Stimulated activated CD4-positive, alpha-beta T cell treated with anti-CD3 and anti-CD28 coated beads, Interleukin-15, amount 100 ng/mL, for 24 hours (primary cell): ENCODE measurements at regions not wholly inside any gene's neighbourhood (a gene's known extent, or its start where the extent isn't known, plus 50 kb on each side); places are given as distances from the start of the nearest gene placed in this dataset.
"Not testable (repeated sequence)": the region's sequence is repeated elsewhere in the genome, so short reads cannot be mapped to it uniquely, and the experiment has no call there.

ENCODE experiments used
- DNase-seq: peaks from one replicate; pipeline ENCODE4 v3.0.0-alpha.2; 2020

DNA sequence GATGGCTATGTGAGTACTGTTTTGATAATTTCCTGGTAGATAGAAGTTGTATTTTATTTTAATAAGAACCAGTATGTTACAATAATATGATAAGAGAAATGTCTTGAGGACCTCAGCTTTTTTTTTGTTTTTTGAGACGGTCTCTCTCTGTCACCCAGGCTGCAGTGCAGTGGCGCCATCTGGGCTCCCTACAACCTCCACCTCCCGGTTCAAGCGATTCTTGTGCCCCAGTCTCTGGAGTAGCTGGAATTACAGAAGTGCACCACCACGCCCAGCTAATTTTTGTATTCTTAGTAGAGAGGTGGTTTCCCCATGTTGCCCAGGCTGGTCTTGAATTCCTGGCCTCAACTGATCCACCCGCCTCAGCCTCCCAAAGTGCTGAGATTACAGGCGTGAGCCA is 968.1 kb upstream of the ADGRL4 start:
- no peak for DNase-seq

GRCh38 chr1:79969886-79970285 is 963.4 kb upstream of the ADGRL4 start:
- DNase-seq, result no peak

DNA sequence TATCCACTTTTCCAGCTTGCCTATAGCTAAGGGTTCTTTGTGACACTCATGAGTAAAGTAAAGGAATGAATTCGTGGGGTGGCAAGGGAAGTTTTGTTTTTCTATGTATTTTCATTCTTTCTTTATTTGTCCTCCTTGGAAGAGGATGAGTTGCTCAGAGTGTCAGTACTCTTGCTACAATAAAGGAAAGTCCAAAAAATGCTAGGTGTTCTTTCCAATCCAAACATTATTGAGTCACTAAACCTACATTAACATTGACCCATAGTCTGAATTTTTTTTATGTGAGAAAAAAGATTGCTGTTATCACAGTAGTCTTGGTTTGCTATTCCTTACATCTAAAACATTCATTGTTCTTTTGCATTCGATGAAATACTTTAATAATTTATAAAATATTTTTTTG is 959.9 kb upstream of the ADGRL4 start:
- DNase-seq, result no peak

- no peak for DNase-seq
These were observed 953.1 kb upstream of the ADGRL4 start for GRCh38 chr1:79959635-79960034.

DNA sequence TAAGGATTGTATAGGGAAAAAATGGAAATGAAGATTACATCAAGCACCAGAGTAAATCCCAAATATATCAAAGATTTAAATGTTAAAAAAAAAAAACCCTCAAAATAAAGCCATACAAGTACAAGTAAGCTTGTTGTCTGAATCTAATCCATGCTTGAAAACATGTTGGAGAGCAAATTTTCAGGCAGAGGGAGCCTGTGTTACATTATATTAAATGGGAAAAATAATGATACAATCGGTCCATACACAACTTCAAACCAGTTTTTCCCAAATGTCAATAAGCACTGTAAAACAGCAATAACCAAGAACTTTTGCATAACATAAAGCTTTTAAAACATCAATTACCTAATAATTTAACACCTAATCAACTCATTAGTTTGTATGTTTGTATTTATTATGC is 949.4 kb upstream of the ADGRL4 start:
- no peak for DNase-seq

GRCh38 chr1:79950511-79950910 is 944.0 kb upstream of the ADGRL4 start:
- DNase-seq, result no peak

GRCh38 chr1:79945391-79945790 is 938.9 kb upstream of the ADGRL4 start:
- no peak for DNase-seq

DNA sequence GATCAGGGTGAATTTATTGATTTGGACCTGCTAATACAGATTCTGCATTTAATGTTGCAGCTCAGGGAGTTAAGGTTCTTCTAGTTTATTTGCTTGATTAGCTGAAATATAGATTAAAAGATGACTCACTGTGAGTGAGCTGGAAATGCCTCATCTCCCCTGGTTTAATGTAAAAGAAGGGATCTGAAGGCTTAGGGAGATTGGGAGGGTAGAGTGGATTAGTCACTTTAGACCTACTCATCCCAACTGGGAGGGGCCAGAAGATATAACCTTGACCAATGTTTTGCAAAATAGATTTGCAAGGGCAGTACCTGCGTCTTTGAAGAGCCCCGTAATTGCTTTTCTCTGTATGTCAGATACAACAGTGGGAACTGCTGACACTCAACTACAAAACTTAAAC is 922.8 kb upstream of the ADGRL4 start:
- no peak for DNase-seq

DNA sequence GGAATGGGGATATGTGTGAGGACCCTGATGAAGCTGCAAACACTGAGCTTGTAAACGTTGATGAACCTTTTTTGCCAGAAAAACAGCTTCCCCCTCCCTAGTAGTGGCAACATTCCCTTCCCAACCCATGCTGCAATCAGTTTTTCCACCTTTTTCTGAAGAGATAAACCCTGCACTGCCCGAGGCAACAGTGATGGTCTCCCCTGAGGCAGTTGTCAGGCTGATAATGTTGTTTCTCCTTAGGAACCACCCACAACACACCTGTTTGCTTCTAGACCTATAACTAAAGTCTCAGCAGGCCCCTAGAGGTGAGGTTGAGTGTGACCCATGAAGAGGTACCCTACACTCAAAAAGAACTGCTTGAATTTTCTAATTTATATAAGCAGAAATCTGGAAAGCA is 922.4 kb upstream of the ADGRL4 start:
- no peak for DNase-seq

GRCh38 chr1:79920960-79921669 is 914.6 kb upstream of the ADGRL4 start:
- no peak for DNase-seq

DNA sequence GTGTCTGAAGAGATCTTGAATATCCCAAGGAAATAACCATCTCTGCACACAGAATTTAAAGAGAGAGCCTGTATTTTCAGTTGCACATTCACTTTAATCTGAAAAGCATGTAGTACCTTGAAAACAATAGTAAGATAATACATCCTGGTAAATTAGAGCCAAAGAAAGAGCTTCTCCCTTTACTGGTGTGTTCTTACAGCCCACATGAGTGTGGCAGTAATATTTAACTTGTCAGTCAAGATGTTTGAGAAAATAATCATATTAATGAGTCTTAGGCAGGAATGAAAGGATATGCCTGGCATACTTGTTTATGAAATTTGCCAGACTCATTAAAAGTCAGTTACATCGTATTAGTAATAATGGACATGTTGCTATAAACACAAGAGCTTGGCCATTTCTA is 908.4 kb upstream of the ADGRL4 start:
- no peak for DNase-seq

GRCh38 chr1:79912813-79913212 is 906.3 kb upstream of the ADGRL4 start:
- DNase-seq, result no peak

DNA sequence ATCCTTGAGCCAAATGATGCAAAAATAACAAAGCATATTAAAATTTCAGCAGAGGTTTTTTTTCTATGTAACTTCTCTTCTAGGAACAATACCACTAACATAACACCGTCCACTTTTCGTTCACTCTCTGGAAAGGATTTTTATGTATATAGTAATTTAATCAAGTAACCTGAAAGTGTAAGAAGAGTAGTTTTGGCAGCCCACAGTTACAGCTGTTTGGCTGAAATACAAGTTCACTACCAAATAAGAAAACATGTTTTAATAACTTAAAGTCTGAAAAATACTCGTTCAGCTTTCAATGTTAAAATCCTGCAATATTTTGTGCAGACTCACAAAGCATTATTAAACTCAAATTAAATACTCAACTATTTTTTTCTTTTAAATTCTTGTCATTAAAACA is 896.8 kb upstream of the ADGRL4 start:
- no peak for DNase-seq

- DNase-seq, result no peak
These were observed 895.9 kb upstream of the ADGRL4 start for GRCh38 chr1:79902418-79902817.

DNA sequence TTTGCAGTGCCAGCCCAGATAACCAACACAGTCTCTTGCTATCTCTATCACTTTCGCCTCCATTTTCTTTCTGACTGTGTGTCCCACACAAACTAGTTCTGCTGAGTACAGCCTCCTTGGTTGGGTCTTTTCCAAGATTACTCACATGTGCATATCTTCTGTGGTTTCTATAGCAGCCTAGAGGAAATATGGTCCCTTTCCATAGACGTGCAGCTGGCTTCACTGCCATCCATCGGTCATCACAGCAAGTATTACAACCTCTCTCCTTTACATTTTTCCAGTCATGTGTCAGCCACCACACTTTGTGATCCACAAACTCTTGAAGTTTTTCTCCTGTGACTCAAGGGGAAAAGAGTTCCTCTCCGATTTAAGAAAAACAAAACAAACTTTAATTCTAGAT is 893.4 kb upstream of the ADGRL4 start:
- no peak for DNase-seq

DNA sequence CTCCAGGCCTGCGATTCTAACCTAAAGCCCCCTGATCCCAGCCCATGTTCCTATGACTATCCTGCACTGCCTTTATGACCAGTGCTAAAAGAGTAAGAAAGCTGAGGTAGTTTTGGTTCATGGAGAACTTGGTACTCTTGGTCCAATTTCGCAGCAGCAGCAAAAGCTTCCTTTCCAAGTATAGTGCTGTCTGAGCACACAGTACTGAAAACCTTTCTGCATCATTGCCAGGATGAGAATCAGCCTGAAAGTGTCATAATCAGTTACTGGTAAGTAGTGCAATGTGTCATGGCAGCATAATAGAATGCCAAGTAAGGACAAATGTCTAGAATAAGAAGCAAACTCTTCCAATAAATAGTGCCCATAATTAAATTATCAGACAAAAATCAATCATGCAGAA is 889.6 kb upstream of the ADGRL4 start:
- DNase-seq, result no peak

- DNase-seq, result no peak
These were observed 889.0 kb upstream of the ADGRL4 start for GRCh38 chr1:79895573-79895972.

DNA sequence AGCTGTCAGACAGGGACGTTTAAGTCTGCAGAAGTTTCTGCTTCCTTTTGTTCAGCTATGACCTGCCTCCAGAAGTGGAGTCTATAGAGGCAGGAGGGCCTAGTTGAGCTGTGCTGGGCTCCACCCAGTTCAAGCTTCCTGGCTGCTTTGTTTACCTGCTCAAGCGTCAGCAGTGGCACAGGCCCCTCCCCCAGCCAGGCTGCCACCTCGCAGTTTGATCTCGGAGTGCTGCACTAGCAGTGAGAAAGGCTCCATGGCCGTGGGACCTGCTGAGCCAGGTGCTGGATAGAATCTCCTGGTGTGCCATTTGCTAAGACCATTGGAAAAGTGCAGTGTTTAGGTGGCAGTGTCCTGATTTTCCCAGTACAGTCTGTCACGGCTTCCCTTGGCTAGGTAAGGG is 887.6 kb upstream of the ADGRL4 start:
- not testable (repeated sequence) for DNase-seq

GRCh38 chr1:79887059-79887458 is 880.5 kb upstream of the ADGRL4 start:
- DNase-seq, result no peak

- no peak for DNase-seq
These were observed 878.6 kb upstream of the ADGRL4 start for GRCh38 chr1:79885101-79885500.

GRCh38 chr1:79877086-79877485 is 870.6 kb upstream of the ADGRL4 start:
- DNase-seq, result no peak

DNA sequence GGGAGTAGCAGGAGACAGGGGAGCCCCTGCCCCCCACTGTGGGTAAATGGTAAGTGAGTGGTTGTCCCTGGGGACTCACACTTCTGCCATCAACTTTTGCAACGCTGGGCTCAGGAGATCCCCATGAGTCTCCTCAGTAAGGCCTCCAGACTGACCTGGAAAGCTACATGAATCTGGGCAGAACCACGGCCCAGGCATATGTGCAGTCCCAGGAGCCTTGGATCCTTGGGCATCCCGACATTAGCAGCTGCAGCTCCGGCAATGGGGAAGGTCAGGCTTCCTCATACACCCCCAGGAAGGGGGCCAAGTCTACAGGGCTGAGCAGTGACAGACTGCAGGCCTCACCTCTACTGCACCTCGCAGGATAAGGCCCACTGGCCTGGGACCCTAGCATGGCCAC is 868.7 kb upstream of the ADGRL4 start:
- DNase-seq, result no peak

GRCh38 chr1:79874289-79874688 is 867.8 kb upstream of the ADGRL4 start:
- DNase-seq, result no peak

DNA sequence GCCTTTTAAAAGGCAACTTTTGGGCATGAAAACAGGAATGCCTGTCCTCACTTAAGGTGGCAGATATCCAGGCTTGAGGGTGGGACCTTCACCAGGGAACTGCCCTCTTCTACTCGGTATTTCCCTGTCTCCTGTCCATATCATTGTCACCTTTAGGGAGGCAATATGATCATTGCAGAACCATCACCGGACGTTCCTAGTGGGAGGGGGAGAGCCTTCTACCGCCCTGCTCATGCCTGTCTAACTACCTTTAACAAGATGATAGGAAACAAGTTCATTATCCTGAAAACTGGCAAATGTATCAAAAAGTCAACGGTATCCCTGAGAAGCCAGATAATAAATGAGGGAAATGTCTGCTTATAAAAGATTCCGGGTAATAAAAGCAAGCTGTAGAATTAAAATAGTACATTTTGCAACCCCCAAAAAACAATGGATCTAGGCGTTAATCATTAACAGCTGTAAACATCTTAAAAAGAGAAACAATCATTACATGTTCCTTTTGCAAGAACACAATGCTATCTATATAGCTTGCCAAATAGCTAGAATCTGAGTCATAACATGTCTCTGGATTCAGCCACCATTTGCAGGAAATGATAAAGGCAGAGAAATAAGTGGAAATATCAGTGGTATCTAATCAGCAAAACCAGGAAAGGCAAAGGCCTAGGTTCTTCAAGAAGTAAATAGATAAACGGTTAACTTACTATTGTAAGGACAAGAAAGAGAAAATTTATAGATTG is 852.9 kb upstream of the ADGRL4 start:
- no peak for DNase-seq

DNA sequence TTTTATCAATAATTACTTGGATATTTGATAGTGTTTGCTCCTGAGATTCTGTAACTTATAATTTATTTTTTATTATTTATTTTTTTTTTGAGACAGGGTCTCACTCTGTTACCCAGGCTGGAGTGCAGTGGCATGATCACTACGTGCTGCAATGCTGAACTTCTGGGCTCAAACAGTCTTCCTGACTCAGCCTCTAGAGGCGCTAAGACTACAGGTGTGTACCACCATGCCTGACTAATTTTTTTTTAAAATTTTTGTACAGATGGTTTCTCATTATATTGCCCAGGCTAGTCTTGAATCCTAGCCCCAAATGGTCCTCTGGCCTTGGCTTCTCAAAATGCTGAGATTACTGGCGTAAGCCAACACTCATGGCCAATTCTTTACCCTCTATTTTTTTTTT is 845.5 kb upstream of the ADGRL4 start:
- DNase-seq, result no peak
